Stimulated activated CD4-positive, alpha-beta T cell treated with anti-CD3 and anti-CD28 coated beads, Interleukin-4, amount 100 ng/mL, for 4 hours (primary cell): ENCODE measurements at regions not wholly inside any gene's neighbourhood (a gene's known extent, or its start where the extent isn't known, plus 50 kb on each side); places are given as distances from the start of the nearest gene placed in this dataset.

Experiments used
- DNase-seq, 2 experiments: peaks; one replicate each; pipeline ENCODE4 v3.0.0-alpha.2; 2020

DNA sequence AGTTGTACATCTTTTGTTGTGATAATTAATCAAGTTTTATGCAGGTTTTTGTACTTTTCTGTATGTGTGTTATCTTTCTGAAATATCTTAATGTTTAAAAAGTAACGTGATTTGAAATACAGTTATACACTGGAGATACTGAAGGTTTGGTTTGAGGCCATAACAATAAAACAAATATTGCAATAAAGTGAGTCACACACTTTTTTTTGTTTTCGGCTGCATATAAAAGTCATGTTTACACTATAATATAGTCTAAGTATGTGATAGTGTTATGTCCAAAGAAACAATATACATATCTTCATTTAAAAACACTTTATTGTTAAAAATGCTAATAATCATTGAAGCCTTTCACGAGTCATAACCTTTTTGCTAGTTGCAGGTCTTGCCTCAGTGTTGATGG is 473.1 kb upstream of the GJE1 start:
- DNase-seq = no peak

DNA sequence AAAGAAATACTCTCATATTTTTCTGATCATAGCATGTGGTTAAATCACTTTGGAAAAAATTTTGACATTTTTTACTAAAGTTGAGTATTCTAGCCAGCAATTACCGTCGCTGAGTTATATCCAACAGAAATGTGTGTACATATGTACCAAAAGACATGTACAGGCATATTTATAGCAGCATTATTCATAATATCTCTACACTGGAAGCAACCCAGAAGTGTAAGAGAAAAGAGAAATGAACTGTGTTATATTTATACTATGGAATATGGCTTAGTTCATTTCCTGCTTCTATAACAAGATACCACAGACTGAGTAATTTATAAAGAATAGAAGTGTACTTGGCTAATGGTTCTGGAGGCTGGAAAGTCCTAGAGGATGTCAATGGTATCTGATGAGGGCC is 474.0 kb upstream of the GJE1 start:
- no peak for DNase-seq

DNA sequence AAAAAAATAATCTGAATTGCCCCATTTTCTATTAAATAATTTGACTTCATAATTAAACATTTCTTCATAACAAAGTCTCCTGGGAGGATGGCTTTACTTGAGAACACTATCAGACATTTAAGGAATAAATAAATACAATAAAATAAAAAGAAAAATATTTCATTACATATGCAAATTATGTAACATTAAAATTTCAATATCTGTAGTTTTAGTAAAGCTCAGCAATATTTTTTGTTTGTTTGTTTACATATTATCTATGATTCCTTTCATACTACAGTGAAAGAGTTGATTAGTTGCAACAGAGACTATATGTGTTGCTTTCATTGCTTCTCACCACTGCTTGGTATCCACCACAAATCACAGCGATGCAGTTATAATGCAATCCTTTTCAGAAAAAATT is 474.9 kb upstream of the GJE1 start:
- no peak for DNase-seq

GRCh38 chr6:141653590-141653989 is 479.1 kb upstream of the GJE1 start:
- no peak for DNase-seq

GRCh38 chr6:141641951-141642350 is 490.8 kb upstream of the GJE1 start:
- DNase-seq = no peak

- no peak for DNase-seq
Observed at GRCh38 chr6:141641406-141641805, 491.3 kb upstream of the GJE1 start.

GRCh38 chr6:141635621-141636020 is 497.1 kb upstream of the GJE1 start:
- DNase-seq = no peak

GRCh38 chr6:141634269-141634668 is 498.5 kb upstream of the GJE1 start:
- DNase-seq = no peak

- DNase-seq = no peak
Observed at GRCh38 chr6:141624301-141624700, 508.4 kb upstream of the GJE1 start.

DNA sequence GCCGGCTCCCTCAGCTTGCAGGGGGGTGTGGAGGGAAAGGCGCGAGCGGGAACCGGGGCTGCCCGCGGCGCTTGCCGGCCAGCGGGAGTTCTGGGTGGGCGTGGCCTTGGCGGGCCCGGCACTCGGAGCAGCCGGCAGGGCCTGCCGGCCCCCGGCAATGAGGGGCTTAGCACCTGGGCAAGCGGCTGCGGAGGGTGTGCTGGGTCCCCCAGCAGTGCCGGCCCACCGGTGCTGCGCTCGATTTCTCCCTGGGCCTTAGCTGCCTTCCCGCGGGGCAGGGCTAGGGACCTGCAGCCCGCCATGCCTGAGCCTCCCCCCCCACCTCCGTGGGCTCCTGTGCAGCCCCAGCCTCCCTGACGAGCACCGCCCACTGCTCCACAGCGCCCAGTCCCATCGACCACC is 514.5 kb upstream of the GJE1 start:
- no peak for DNase-seq

- DNase-seq = no peak
Observed at GRCh38 chr6:141610741-141611140, 522.0 kb upstream of the GJE1 start.

GRCh38 chr6:141607956-141608355 is 524.8 kb upstream of the GJE1 start:
- no peak for DNase-seq

DNA sequence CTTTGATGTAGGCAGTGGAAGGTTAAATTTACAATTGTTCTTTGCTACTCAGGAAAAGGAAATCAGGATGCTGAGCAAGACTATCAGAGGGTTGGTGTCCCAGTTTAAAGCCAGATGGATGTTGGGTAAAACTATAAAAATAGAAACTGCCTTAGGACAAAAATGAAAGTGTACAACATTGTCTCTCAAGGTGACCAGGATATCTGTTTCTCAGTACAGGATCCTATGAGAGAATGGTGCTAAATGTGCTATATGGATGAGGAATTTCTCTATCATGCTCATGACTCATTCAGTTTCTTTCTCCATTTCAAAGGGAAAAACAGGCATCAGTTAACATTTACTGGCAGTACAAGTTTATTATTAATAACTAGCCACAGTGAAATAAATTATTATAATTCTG is 534.2 kb upstream of the GJE1 start:
- DNase-seq = no peak

- DNase-seq = no peak
Observed at GRCh38 chr6:141594874-141595273, 537.9 kb upstream of the GJE1 start.

DNA sequence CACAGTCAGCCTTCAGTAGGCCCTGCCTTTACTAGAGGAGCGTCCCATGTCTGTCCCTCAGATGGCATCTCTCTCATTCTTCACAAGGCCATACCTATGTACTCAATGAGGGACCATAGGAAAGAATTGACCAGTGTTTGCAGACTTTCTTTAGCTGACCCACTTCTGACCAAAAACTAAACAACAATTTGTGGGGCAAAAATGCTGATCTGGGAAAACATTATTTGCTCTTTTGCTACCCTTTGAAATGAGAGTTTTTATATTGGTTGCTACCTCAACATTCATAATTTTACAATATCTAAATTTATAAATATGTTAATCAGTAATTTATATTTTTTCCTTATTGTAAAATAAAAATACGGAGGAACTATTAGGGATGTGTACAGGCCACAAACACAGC is 539.4 kb upstream of the GJE1 start:
- no peak for DNase-seq

- DNase-seq = no peak
Observed at GRCh38 chr6:141587482-141588266, 545.1 kb upstream of the GJE1 start.

DNA sequence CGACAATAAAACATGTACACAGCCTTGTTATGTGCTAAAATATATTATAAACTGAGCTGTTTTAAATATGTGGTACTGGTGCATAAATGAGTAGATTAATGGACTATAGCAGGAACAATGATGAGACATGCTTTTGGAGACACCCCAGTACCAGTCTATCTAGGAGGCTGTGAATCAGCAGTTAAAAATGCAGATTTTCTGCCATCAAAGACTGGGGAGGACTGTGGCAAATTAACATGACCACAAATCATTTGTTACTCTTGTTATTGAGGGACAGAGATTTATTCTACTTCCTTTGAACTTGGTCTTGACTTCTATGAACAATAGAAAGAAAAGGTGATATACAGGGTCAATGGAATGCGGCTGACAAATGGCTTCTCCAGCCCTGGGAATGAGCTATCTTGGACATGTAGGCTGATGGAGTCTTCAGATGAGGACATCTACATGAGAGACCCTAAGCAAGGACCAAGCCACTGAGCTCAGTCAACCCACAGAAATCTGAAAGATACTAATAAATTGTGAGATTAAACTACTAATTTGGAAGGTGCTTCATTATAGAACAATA is 551.7 kb upstream of the GJE1 start:
- DNase-seq = no peak

- no peak for DNase-seq
Observed at GRCh38 chr6:141580131-141580530, 552.6 kb upstream of the GJE1 start.

- DNase-seq = no peak
Observed at GRCh38 chr6:141576751-141577150, 556.0 kb upstream of the GJE1 start.

- peak; percentile 36 to 45 for DNase-seq
Observed at GRCh38 chr6:141562851-141563763, 569.6 kb upstream of the GJE1 start.

GRCh38 chr6:141562186-141562811 is 570.4 kb upstream of the GJE1 start:
- DNase-seq = no peak

- DNase-seq = no peak
Observed at GRCh38 chr6:141561154-141561553, 571.6 kb upstream of the GJE1 start.

DNA sequence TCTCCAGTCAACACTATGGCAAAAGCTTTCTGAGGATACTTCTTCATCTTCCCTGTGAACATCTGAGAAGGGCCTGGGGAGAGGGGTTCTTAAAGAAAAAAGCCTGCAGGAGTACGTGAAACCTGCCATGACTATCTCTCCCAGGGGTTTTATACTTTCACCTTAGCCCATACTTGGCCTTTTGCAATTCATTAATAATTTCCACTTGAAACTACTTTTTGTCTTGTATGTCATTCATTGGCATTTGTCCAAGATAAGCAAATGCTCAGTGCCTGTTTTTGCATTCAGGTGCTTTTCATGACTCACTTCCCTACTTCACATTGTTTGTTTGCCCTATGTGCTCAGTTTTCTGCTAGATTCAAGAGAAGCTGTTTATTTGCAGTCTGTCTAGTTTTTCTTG is 580.3 kb upstream of the GJE1 start:
- DNase-seq = no peak
